ENCODE measurements at regions not wholly inside any gene's neighbourhood (a gene's known extent, or its start where the extent isn't known, plus 50 kb on each side); places are given as distances from the start of the nearest gene placed in this dataset.

DNA sequence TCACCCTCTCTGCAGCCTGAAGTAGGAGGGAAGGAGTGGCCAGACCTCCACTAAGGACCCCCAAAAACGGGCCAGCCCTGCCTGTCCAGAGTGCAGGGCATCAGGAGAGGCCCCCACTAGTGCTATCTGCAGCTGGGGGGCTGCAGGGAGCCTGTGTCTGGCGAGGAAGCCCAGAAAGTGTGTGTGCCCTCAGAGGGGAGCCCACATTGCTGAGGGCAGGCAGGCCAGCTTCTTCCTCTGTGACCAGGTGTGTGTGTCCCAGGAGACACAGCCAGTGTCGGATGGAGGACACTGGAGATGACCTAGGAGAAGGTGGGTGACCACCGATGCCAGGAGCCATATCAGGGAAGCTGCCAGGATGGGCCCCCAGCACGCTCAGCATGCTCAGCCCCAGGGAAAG lies 218.7 kb downstream of the IRX2 start:
- no peak overlapping the region for H3K27ac ChIP-seq (ENCODE audit: low read length)
- H3K79me2 ChIP-seq (ENCODE audit: low read length), result no peaks in the 10 kb centered on the region
- TF ChIP-seq CTCF (IDR thresholded peaks at IDR 0.05; ENCODE audit: low read depth, low read length), result no peak
- TF ChIP-seq EZH2phosphoT487 (IDR thresholded peaks at IDR 0.05; ENCODE audit: low read depth), result no peak
- H3K4me1 ChIP-seq (ENCODE audit: low read length), result no peaks in the 10 kb centered on the region
- H3K4me2 ChIP-seq (ENCODE audit: low read length), result no peak overlapping the region
- no peaks in the 10 kb centered on the region for H4K20me1 ChIP-seq (ENCODE audit: insufficient read depth, low read length)
- H3K9ac ChIP-seq (ENCODE audit: low read length), result no peak overlapping the region
- no peak overlapping the region for H2AFZ ChIP-seq (ENCODE audit: low read depth, low read length)
- no peaks in the 10 kb centered on the region for H3K27me3 ChIP-seq (ENCODE audit: low read depth, low read length)
- H3K9me3 ChIP-seq (ENCODE audit: insufficient read depth, low read length), result no peaks in the 10 kb centered on the region
- H3K36me3 ChIP-seq (replicated peaks; ENCODE audit: low read depth, low read length), result no peaks in the 10 kb centered on the region
- no peak overlapping the region for H3K4me3 ChIP-seq (ENCODE audit: low read length)

GRCh38 chr5:2531318-2531717 lies 220.2 kb downstream of the IRX2 start:
- H4K20me1 ChIP-seq (ENCODE audit: insufficient read depth, low read length), result no peaks in the 10 kb centered on the region
- no peak overlapping the region for H3K4me2 ChIP-seq (ENCODE audit: low read length)
- H3K79me2 ChIP-seq (ENCODE audit: low read length), result no peaks in the 10 kb centered on the region
- H3K27me3 ChIP-seq (ENCODE audit: low read depth, low read length), result no peaks in the 10 kb centered on the region
- H3K4me3 ChIP-seq (ENCODE audit: low read length), result no peak overlapping the region
- H3K9me3 ChIP-seq (ENCODE audit: insufficient read depth, low read length), result no peaks in the 10 kb centered on the region
- TF ChIP-seq CTCF (IDR thresholded peaks at IDR 0.05; ENCODE audit: low read depth, low read length) (no peak), EZH2phosphoT487 (IDR thresholded peaks at IDR 0.05; ENCODE audit: low read depth) (no peak)
- H3K36me3 ChIP-seq (replicated peaks; ENCODE audit: low read depth, low read length), result no peaks in the 10 kb centered on the region
- no peak overlapping the region for H2AFZ ChIP-seq (ENCODE audit: low read depth, low read length)
- no peak overlapping the region for H3K27ac ChIP-seq (ENCODE audit: low read length)
- H3K9ac ChIP-seq (ENCODE audit: low read length), result no peak overlapping the region
- no peaks in the 10 kb centered on the region for H3K4me1 ChIP-seq (ENCODE audit: low read length)

- Histone ChIP-seq H3K79me2 (ENCODE audit: low read length) (no peaks in the 10 kb centered on the region), H3K4me3 (ENCODE audit: low read length) (no peak overlapping the region), H3K4me2 (ENCODE audit: low read length) (no peak overlapping the region), H3K9me3 (ENCODE audit: insufficient read depth, low read length) (no peaks in the 10 kb centered on the region), H3K36me3 (replicated peaks; ENCODE audit: low read depth, low read length) (no peaks in the 10 kb centered on the region), H3K27me3 (ENCODE audit: low read depth, low read length) (no peaks in the 10 kb centered on the region), H4K20me1 (ENCODE audit: insufficient read depth, low read length) (no peaks in the 10 kb centered on the region), H3K27ac (ENCODE audit: low read length) (no peak overlapping the region), H3K4me1 (ENCODE audit: low read length) (no peaks in the 10 kb centered on the region), H3K9ac (ENCODE audit: low read length) (no peak overlapping the region), H2AFZ (ENCODE audit: low read depth, low read length) (no peak overlapping the region)
- TF ChIP-seq CTCF (IDR thresholded peaks at IDR 0.05; ENCODE audit: low read depth, low read length) (no peak), EZH2phosphoT487 (IDR thresholded peaks at IDR 0.05; ENCODE audit: low read depth) (no peak)
Observed at GRCh38 chr5:2530609-2531008, 220.9 kb downstream of the IRX2 start.

GRCh38 chr5:2529371-2530092 lies 221.9 kb downstream of the IRX2 start:
- Histone ChIP-seq H3K4me1 (ENCODE audit: low read length) (no peaks in the 10 kb centered on the region), H4K20me1 (ENCODE audit: insufficient read depth, low read length) (no peaks in the 10 kb centered on the region), H3K9ac (ENCODE audit: low read length) (no peak overlapping the region), H3K9me3 (ENCODE audit: insufficient read depth, low read length) (no peaks in the 10 kb centered on the region), H3K79me2 (ENCODE audit: low read length) (no peaks in the 10 kb centered on the region), H2AFZ (ENCODE audit: low read depth, low read length) (no peak overlapping the region), H3K4me3 (ENCODE audit: low read length) (no peak overlapping the region), H3K36me3 (replicated peaks; ENCODE audit: low read depth, low read length) (no peaks in the 10 kb centered on the region), H3K27ac (ENCODE audit: low read length) (no peak overlapping the region), H3K27me3 (ENCODE audit: low read depth, low read length) (no peaks in the 10 kb centered on the region), H3K4me2 (ENCODE audit: low read length) (no peak overlapping the region)
- no peak for TF ChIP-seq CTCF (IDR thresholded peaks at IDR 0.05; ENCODE audit: low read depth, low read length)
- no peak for TF ChIP-seq EZH2phosphoT487 (IDR thresholded peaks at IDR 0.05; ENCODE audit: low read depth)

Measured in OCI-LY3 (cell line).